WTC11 (cell line): ENCODE measurements at regions not wholly inside any gene's neighbourhood (a gene's known extent, or its start where the extent isn't known, plus 50 kb on each side); places are given as distances from the start of the nearest gene placed in this dataset.

Experiments used
- ATAC-seq: fragments of 200-7000 bp; cut with Tn5 transposase; 2 replicates; pipeline ENCODE4 v1.10.0; 2021; ENCODE audit warnings: mild to moderate bottlenecking, moderate library complexity
- CTCF ChIA-PET: fragments of 300-600 bp; sonication (Branson Sonifier 250); formaldehyde crosslinking; loops from one replicate; lab custom pipeline; 2021; ENCODE audit warnings: antibody characterized with exemption; lab: Charles Lee
- POLR2A ChIA-PET: fragments of 350-600 bp; sonication (Branson Sonifier 250); formaldehyde crosslinking; loops from one replicate; lab custom pipeline; 2021; ENCODE audit warnings: antibody characterized with exemption; lab: Charles Lee
- DNase-seq: peaks from one replicate; pipeline ENCODE4 v3.0.0; 2021; ENCODE audit warnings: low spot score
- H3K27ac Mint-ChIP-seq: 2 replicates; pipeline ENCODE4 v1.8.0; 2021; ENCODE audit warnings: mixed read lengths
- H3K27me3 Mint-ChIP-seq: 2 replicates; pipeline ENCODE4 v1.8.0; 2021; ENCODE audit warnings: low read depth, mild to moderate bottlenecking, moderate library complexity, mixed read lengths
- H3K36me3 Mint-ChIP-seq: 2 replicates; pipeline ENCODE4 v1.8.0; 2021; ENCODE audit warnings: mixed read lengths
- H3K4me1 Mint-ChIP-seq: 2 replicates; pipeline ENCODE4 v1.8.0; 2022; ENCODE audit warnings: mixed read lengths
- H3K4me3 Mint-ChIP-seq: 2 replicates; pipeline ENCODE4 v1.8.0; 2021; ENCODE audit warnings: mild to moderate bottlenecking, moderate library complexity, mixed read lengths
- H3K9me3 Mint-ChIP-seq: 2 replicates; pipeline ENCODE4 v1.8.0; 2021; ENCODE audit warnings: mixed read lengths
- EMX1 ChIP-seq: fragments of 250-450 bp; sonication (Bioruptor Pico); IDR thresholded peaks from 2 replicates; pipeline ENCODE4 v1.8.0; 2021; ENCODE audit warnings: mild to moderate bottlenecking
- FOXJ3 ChIP-seq: sonication (generic); formaldehyde crosslinking; IDR thresholded peaks from 2 replicates; pipeline ENCODE4 v1.9.0; 2021; ENCODE audit warnings: missing genetic modification reagents, mild to moderate bottlenecking, borderline replicate concordance
- GABPB1 ChIP-seq: sonication (generic); formaldehyde crosslinking; IDR thresholded peaks from 2 replicates; pipeline ENCODE4 v1.8.1; 2023; ENCODE audit warnings: mild to moderate bottlenecking, missing genetic modification reagents
- JUN ChIP-seq: sonication (generic); formaldehyde crosslinking; IDR thresholded peaks from 2 replicates; pipeline ENCODE4 v1.8.0; 2023; ENCODE audit warnings: mild to moderate bottlenecking, missing genetic modification reagents
- NFATC4 ChIP-seq: fragments of 250-450 bp; sonication (Bioruptor Pico); IDR thresholded peaks from 2 replicates; pipeline ENCODE4 v1.9.0; 2021; ENCODE audit warnings: mild to moderate bottlenecking
- NR1H2 ChIP-seq: sonication (generic); formaldehyde crosslinking; IDR thresholded peaks from 2 replicates; pipeline ENCODE4 v1.9.0; 2021; ENCODE audit warnings: mild to moderate bottlenecking, moderate library complexity, missing genetic modification reagents
- NR2C2 ChIP-seq: sonication (generic); formaldehyde crosslinking; IDR thresholded peaks from 2 replicates; pipeline ENCODE4 v1.8.0; 2022; ENCODE audit warnings: mild to moderate bottlenecking, missing genetic modification reagents
- SMAD4 ChIP-seq: sonication (generic); formaldehyde crosslinking; IDR thresholded peaks from 2 replicates; pipeline ENCODE4 v1.8.0; 2022; ENCODE audit warnings: mild to moderate bottlenecking, missing genetic modification reagents
- TP53 ChIP-seq: sonication (generic); formaldehyde crosslinking; IDR thresholded peaks from 2 replicates; pipeline ENCODE4 v1.8.1; 2023; ENCODE audit warnings: mild to moderate bottlenecking, missing genetic modification reagents
- ZBTB21 ChIP-seq: sonication (generic); formaldehyde crosslinking; IDR thresholded peaks from 2 replicates; pipeline ENCODE4 v1.8.1; 2023; ENCODE audit warnings: mild to moderate bottlenecking, missing genetic modification reagents, borderline replicate concordance
- ZNF317 ChIP-seq: sonication (generic); formaldehyde crosslinking; IDR thresholded peaks from 2 replicates; pipeline ENCODE4 v1.8.1; 2023; ENCODE audit warnings: low read depth, mild to moderate bottlenecking, moderate library complexity, missing genetic modification reagents, borderline replicate concordance
- TF ChIP-seq, protein P1 (sequence below): sonication (generic); formaldehyde crosslinking; IDR thresholded peaks from 2 replicates; pipeline ENCODE4 v1.8.1; 2023; ENCODE audit warnings: mild to moderate bottlenecking, missing genetic modification reagents
- TF ChIP-seq, protein P2 (sequence below): sonication (generic); formaldehyde crosslinking; IDR thresholded peaks from 2 replicates; pipeline ENCODE4 v1.8.0; 2022; ENCODE audit warnings: mild to moderate bottlenecking, missing genetic modification reagents
- TF ChIP-seq, protein P3 (sequence below): sonication (generic); formaldehyde crosslinking; IDR thresholded peaks from 2 replicates; pipeline ENCODE4 v1.8.1; 2023; ENCODE audit warnings: mild to moderate bottlenecking, missing genetic modification reagents
- TF ChIP-seq, protein P4 (sequence below): sonication (generic); formaldehyde crosslinking; IDR thresholded peaks from 2 replicates; pipeline ENCODE4 v1.8.0; 2022; ENCODE audit warnings: missing genetic modification reagents
- TF ChIP-seq, protein P5 (sequence below): sonication (generic); formaldehyde crosslinking; IDR thresholded peaks from 2 replicates; pipeline ENCODE4 v1.8.0; 2023; ENCODE audit warnings: missing genetic modification reagents
- TF ChIP-seq, protein P6 (sequence below): sonication (generic); formaldehyde crosslinking; IDR thresholded peaks from 2 replicates; pipeline ENCODE4 v1.8.1; 2023; ENCODE audit warnings: mild to moderate bottlenecking, moderate library complexity, missing genetic modification reagents
- TF ChIP-seq, protein P7 (sequence below): sonication (generic); formaldehyde crosslinking; IDR thresholded peaks from 2 replicates; pipeline ENCODE4 v1.8.1; 2022; ENCODE audit warnings: low read depth, mild to moderate bottlenecking, moderate library complexity, missing genetic modification reagents, borderline replicate concordance

DNA sequence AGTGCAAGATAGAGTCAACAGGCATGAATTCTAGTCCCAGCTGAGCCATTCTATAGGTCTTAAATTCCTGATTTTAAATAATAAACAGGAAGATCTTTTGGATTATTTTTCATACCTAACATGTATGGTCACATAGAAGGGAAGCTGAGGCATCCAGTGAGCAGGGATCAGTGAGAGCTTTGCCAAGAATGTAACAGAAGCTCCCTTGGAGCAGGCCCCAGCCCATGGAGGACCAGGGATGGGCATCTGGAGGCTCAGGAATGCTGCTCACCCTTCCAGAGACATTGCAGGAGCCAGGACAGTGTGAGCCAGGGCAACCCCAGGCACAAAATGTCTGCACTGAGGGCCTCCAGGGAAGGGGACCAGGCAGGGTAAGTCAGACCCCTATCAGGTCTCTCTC lies 54.4 kb upstream of the KCND3 start (continued):
- TF ChIP-seq, protein P1, sequence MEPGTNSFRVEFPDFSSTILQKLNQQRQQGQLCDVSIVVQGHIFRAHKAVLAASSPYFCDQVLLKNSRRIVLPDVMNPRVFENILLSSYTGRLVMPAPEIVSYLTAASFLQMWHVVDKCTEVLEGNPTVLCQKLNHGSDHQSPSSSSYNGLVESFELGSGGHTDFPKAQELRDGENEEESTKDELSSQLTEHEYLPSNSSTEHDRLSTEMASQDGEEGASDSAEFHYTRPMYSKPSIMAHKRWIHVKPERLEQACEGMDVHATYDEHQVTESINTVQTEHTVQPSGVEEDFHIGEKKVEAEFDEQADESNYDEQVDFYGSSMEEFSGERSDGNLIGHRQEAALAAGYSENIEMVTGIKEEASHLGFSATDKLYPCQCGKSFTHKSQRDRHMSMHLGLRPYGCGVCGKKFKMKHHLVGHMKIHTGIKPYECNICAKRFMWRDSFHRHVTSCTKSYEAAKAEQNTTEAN, result no peak

DNA sequence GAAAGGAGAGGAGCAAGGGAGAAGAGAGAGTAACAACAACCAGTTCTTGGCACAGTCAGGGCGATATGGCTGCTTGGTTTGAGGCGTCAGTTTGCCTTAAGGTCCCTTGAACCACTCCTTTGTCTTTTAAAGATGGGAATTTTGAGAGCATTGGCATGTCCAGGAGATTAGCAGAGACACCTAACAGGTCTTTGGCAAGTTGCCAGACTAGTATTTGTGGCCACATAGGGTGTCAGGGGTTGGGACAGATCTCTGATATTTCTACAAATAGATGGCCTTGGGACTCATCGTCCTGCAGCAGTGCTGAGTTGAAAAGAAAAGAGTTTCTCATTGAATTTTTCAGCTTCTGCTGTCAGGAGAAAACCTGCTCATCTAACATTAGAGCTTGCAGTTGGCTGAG lies 55.3 kb upstream of the KCND3 start:
- Mint-ChIP-seq H3K9me3 (peaks cover 5% of the 10 kb centered on the region; the same call in 1 of the 2 replicates), H3K36me3 (no peaks in the 10 kb centered on the region), H3K4me1 (no peaks in the 10 kb centered on the region), H3K27me3 (no peaks in the 10 kb centered on the region; the same call in 1 of the 2 replicates), H3K4me3 (no peak overlapping the region), H3K27ac (no peak overlapping the region)
- DNase-seq, result no peak
- TF ChIP-seq, protein P2, sequence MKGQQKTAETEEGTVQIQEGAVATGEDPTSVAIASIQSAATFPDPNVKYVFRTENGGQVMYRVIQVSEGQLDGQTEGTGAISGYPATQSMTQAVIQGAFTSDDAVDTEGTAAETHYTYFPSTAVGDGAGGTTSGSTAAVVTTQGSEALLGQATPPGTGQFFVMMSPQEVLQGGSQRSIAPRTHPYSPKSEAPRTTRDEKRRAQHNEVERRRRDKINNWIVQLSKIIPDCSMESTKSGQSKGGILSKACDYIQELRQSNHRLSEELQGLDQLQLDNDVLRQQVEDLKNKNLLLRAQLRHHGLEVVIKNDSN (CRISPR knock-in tag), result no peak
- TF ChIP-seq, protein P3, sequence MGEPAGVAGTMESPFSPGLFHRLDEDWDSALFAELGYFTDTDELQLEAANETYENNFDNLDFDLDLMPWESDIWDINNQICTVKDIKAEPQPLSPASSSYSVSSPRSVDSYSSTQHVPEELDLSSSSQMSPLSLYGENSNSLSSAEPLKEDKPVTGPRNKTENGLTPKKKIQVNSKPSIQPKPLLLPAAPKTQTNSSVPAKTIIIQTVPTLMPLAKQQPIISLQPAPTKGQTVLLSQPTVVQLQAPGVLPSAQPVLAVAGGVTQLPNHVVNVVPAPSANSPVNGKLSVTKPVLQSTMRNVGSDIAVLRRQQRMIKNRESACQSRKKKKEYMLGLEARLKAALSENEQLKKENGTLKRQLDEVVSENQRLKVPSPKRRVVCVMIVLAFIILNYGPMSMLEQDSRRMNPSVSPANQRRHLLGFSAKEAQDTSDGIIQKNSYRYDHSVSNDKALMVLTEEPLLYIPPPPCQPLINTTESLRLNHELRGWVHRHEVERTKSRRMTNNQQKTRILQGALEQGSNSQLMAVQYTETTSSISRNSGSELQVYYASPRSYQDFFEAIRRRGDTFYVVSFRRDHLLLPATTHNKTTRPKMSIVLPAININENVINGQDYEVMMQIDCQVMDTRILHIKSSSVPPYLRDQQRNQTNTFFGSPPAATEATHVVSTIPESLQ, result no peak
- no peak for TF ChIP-seq JUN
- TF ChIP-seq, protein P4, sequence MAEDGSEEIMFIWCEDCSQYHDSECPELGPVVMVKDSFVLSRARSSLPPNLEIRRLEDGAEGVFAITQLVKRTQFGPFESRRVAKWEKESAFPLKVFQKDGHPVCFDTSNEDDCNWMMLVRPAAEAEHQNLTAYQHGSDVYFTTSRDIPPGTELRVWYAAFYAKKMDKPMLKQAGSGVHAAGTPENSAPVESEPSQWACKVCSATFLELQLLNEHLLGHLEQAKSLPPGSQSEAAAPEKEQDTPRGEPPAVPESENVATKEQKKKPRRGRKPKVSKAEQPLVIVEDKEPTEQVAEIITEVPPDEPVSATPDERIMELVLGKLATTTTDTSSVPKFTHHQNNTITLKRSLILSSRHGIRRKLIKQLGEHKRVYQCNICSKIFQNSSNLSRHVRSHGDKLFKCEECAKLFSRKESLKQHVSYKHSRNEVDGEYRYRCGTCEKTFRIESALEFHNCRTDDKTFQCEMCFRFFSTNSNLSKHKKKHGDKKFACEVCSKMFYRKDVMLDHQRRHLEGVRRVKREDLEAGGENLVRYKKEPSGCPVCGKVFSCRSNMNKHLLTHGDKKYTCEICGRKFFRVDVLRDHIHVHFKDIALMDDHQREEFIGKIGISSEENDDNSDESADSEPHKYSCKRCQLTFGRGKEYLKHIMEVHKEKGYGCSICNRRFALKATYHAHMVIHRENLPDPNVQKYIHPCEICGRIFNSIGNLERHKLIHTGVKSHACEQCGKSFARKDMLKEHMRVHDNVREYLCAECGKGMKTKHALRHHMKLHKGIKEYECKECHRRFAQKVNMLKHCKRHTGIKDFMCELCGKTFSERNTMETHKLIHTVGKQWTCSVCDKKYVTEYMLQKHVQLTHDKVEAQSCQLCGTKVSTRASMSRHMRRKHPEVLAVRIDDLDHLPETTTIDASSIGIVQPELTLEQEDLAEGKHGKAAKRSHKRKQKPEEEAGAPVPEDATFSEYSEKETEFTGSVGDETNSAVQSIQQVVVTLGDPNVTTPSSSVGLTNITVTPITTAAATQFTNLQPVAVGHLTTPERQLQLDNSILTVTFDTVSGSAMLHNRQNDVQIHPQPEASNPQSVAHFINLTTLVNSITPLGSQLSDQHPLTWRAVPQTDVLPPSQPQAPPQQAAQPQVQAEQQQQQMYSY (CRISPR knock-in tag), result no peak
- no peak for TF ChIP-seq NR2C2 (CRISPR knock-in tag)
- no peak for TF ChIP-seq NFATC4 (CRISPR knock-in tag)
- TF ChIP-seq ZBTB21 (CRISPR knock-in tag), result no peak
- TF ChIP-seq ZNF317 (CRISPR knock-in tag), result no peak
- TF ChIP-seq TP53 (CRISPR knock-in tag), result no peak
- TF ChIP-seq, protein P5, sequence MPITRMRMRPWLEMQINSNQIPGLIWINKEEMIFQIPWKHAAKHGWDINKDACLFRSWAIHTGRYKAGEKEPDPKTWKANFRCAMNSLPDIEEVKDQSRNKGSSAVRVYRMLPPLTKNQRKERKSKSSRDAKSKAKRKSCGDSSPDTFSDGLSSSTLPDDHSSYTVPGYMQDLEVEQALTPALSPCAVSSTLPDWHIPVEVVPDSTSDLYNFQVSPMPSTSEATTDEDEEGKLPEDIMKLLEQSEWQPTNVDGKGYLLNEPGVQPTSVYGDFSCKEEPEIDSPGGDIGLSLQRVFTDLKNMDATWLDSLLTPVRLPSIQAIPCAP, result no peak
- TF ChIP-seq NR1H2 (CRISPR knock-in tag), result no peak
- TF ChIP-seq SMAD4, result no peak
- TF ChIP-seq, protein P6, sequence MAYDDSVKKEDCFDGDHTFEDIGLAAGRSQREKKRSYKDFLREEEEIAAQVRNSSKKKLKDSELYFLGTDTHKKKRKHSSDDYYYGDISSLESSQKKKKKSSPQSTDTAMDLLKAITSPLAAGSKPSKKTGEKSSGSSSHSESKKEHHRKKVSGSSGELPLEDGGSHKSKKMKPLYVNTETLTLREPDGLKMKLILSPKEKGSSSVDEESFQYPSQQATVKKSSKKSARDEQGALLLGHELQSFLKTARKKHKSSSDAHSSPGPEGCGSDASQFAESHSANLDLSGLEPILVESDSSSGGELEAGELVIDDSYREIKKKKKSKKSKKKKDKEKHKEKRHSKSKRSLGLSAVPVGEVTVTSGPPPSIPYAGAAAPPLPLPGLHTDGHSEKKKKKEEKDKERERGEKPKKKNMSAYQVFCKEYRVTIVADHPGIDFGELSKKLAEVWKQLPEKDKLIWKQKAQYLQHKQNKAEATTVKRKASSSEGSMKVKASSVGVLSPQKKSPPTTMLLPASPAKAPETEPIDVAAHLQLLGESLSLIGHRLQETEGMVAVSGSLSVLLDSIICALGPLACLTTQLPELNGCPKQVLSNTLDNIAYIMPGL (CRISPR knock-in tag), result no peak
- no peak for TF ChIP-seq FOXJ3 (CRISPR knock-in tag)
- TF ChIP-seq, protein P7, sequence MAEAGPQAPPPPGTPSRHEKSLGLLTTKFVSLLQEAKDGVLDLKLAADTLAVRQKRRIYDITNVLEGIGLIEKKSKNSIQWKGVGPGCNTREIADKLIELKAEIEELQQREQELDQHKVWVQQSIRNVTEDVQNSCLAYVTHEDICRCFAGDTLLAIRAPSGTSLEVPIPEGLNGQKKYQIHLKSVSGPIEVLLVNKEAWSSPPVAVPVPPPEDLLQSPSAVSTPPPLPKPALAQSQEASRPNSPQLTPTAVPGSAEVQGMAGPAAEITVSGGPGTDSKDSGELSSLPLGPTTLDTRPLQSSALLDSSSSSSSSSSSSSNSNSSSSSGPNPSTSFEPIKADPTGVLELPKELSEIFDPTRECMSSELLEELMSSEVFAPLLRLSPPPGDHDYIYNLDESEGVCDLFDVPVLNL (CRISPR knock-in tag), result no peak
- no peak for TF ChIP-seq GABPB1
- no peak for TF ChIP-seq EMX1 (CRISPR knock-in tag)
- ATAC-seq, result no peak
- CTCF ChIA-PET, result no interaction called here
- POLR2A ChIA-PET, result no interaction called here
